H9 (cell line): ENCODE measurements at regions not wholly inside any gene's neighbourhood (a gene's known extent, or its start where the extent isn't known, plus 50 kb on each side); places are given as distances from the start of the nearest gene placed in this dataset.

Experiments
- DNase-seq: peaks from one replicate; pipeline ENCODE4 v3.0.0-alpha.2; 2017
- H2AFZ ChIP-seq: one replicate; pipeline ENCODE4 v1.6.1; 2013; ENCODE audit warnings: mild to moderate bottlenecking, low read length, control low read depth, moderate library complexity
- H2AK5ac ChIP-seq: 2 replicates; pipeline ENCODE4 v1.6.1; 2013; ENCODE audit warnings: low read length, control low read depth, mixed read lengths; ENCODE audit not compliant: insufficient read length
- H2BK120ac ChIP-seq: one replicate; pipeline ENCODE4 v1.6.1; 2013; ENCODE audit warnings: low read depth, mild to moderate bottlenecking, low read length, control low read depth, inconsistent platforms; ENCODE audit not compliant: poor library complexity, severe bottlenecking
- H2BK12ac ChIP-seq: 2 replicates; pipeline ENCODE4 v1.6.1; 2013; ENCODE audit warnings: low read length, control low read depth, mixed read lengths, low read depth; ENCODE audit not compliant: insufficient read length
- H2BK15ac ChIP-seq: 2 replicates; pipeline ENCODE4 v1.6.1; 2013; ENCODE audit warnings: low read depth, low read length, control low read depth
- H2BK20ac ChIP-seq: one replicate; pipeline ENCODE4 v1.6.1; 2013; ENCODE audit warnings: low read depth, mild to moderate bottlenecking, low read length, control low read depth, inconsistent platforms; ENCODE audit not compliant: poor library complexity, severe bottlenecking
- H2BK5ac ChIP-seq: 2 replicates; pipeline ENCODE4 v1.6.1; 2013; ENCODE audit warnings: low read length, control low read depth, mixed read lengths; ENCODE audit not compliant: insufficient read length
- H3K14ac ChIP-seq: 2 replicates; pipeline ENCODE4 v1.6.1; 2013; ENCODE audit warnings: low read length, control low read depth; ENCODE audit not compliant: insufficient read depth
- H3K18ac ChIP-seq: 2 replicates; pipeline ENCODE4 v1.6.1; 2013; ENCODE audit warnings: low read depth, mild to moderate bottlenecking, mixed read lengths, low read length, control low read depth; ENCODE audit not compliant: insufficient read length
- H3K23ac ChIP-seq: 2 replicates; pipeline ENCODE4 v1.6.1; 2013; ENCODE audit warnings: low read length, control low read depth, mixed read lengths, low read depth; ENCODE audit not compliant: insufficient read length
- H3K23me2 ChIP-seq: 2 replicates; pipeline ENCODE4 v1.6.1; 2013; ENCODE audit warnings: low read depth, mild to moderate bottlenecking, mixed read lengths, low read length, control low read depth; ENCODE audit not compliant: insufficient read length, poor library complexity, severe bottlenecking
- H3K27ac ChIP-seq: 2 replicates; pipeline ENCODE4 v1.5.1; 2013; ENCODE audit warnings: low read length, control low read depth, mixed read lengths, low read depth; ENCODE audit not compliant: insufficient read length
- H3K27me3 ChIP-seq: 2 replicates; pipeline ENCODE4 v1.6.1; 2013; ENCODE audit warnings: low read length, control low read depth, inconsistent platforms; ENCODE audit not compliant: insufficient read depth
- H3K4ac ChIP-seq: 2 replicates; pipeline ENCODE4 v1.6.1; 2013; ENCODE audit warnings: low read depth, mild to moderate bottlenecking, control low read depth, inconsistent platforms, low read length, moderate library complexity
- H3K4me1 ChIP-seq: 2 replicates; pipeline ENCODE4 v1.6.1; 2013; ENCODE audit warnings: low read length, control low read depth, inconsistent platforms; ENCODE audit not compliant: insufficient read depth
- H3K4me2 ChIP-seq: 2 replicates; pipeline ENCODE4 v1.6.1; 2013; ENCODE audit warnings: low read length, control low read depth, mixed read lengths; ENCODE audit not compliant: insufficient read length, insufficient read depth
- H3K56ac ChIP-seq: 2 replicates; pipeline ENCODE4 v1.6.1; 2013; ENCODE audit warnings: low read depth, mild to moderate bottlenecking, mixed read lengths, low read length, control low read depth; ENCODE audit not compliant: insufficient read length
- H3K79me1 ChIP-seq: 2 replicates; pipeline ENCODE4 v1.6.1; 2013; ENCODE audit warnings: low read depth, mild to moderate bottlenecking, moderate library complexity, low read length, control low read depth, inconsistent platforms; ENCODE audit not compliant: insufficient read depth, poor library complexity, severe bottlenecking
- H3K79me2 ChIP-seq: 2 replicates; pipeline ENCODE4 v1.6.1; 2013; ENCODE audit warnings: low read length, control low read depth, inconsistent platforms; ENCODE audit not compliant: insufficient read depth
- H3K9ac ChIP-seq: 2 replicates; pipeline ENCODE4 v1.6.1; 2013; ENCODE audit warnings: low read length, control low read depth, mixed read lengths; ENCODE audit not compliant: insufficient read length; ENCODE audit errors: extremely low read depth
- H3K9me3 ChIP-seq: one replicate; pipeline ENCODE4 v1.6.1; 2013; ENCODE audit warnings: low read depth, low read length, inconsistent platforms; ENCODE audit not compliant: control insufficient read depth
- H3T11ph ChIP-seq: one replicate; pipeline ENCODE4 v1.6.1; 2013; ENCODE audit warnings: mild to moderate bottlenecking, low read length, control low read depth, inconsistent platforms
- H4K20me1 ChIP-seq: one replicate; pipeline ENCODE4 v1.6.1; 2013; ENCODE audit not compliant: control insufficient read depth, insufficient read length, insufficient read depth
- H4K5ac ChIP-seq: 2 replicates; pipeline ENCODE4 v1.6.1; 2013; ENCODE audit warnings: low read depth, mild to moderate bottlenecking, mixed read lengths, low read length, control low read depth; ENCODE audit not compliant: insufficient read length
- H4K8ac ChIP-seq: replicated peaks from 2 replicates; pipeline ENCODE4 v1.6.1; 2013; ENCODE audit warnings: low read length, control low read depth, mixed read lengths, low read depth; ENCODE audit not compliant: insufficient read length
- H4K91ac ChIP-seq: 2 replicates; pipeline ENCODE4 v1.6.1; 2013; ENCODE audit warnings: low read depth, mild to moderate bottlenecking, moderate library complexity, mixed read lengths, low read length, control low read depth; ENCODE audit not compliant: insufficient read length
- H3K27ac Mint-ChIP-seq, 3 experiments: 2 replicates in 2 of 3; 3 replicates in 1 of 3; pipeline ENCODE4 v1.8.0; 2020 to 2021; ENCODE audit warnings: mixed read lengths in 3 of 3, mild to moderate bottlenecking in 1 of 3, moderate library complexity in 1 of 3
- H3K27me3 Mint-ChIP-seq: 2 replicates; pipeline ENCODE4 v1.8.0; 2021; ENCODE audit warnings: low read depth, mild to moderate bottlenecking, moderate library complexity, mixed read lengths
- H3K36me3 Mint-ChIP-seq, 3 experiments: 2 replicates in 2 of 3; 3 replicates in 1 of 3; pipeline ENCODE4 v1.8.0; 2020 to 2021; ENCODE audit warnings: low read depth in 3 of 3, mixed read lengths in 3 of 3; ENCODE audit not compliant: insufficient read depth in 1 of 3
- H3K4me1 Mint-ChIP-seq, 2 experiments: 2 replicates each; pipeline ENCODE4 v1.8.0; 2020; ENCODE audit warnings: mixed read lengths in 2 of 2
- H3K4me3 Mint-ChIP-seq, 2 experiments: 2 replicates in 1 of 2; 3 replicates in 1 of 2; pipeline ENCODE4 v1.8.0; 2020 to 2021; ENCODE audit warnings: mild to moderate bottlenecking in 2 of 2, mixed read lengths in 2 of 2, moderate library complexity in 1 of 2
- H3K9me3 Mint-ChIP-seq, 2 experiments: 2 replicates in 1 of 2; 3 replicates in 1 of 2; pipeline ENCODE4 v1.8.0; 2020; ENCODE audit warnings: mild to moderate bottlenecking in 2 of 2, mixed read lengths in 2 of 2, moderate library complexity in 1 of 2
- WGBS: extraction: QIAGEN DNeasy Blood & Tissue Kit; methylation state at CpG from one replicate; pipeline ENCODE4 v1.1.7; 2013; ENCODE audit warnings: missing lambda C conversion rate, low lambda C conversion rate, mixed read lengths; ENCODE audit not compliant: insufficient read length; ENCODE audit errors: extremely low coverage; 5-methylcytosine and 5-hydroxymethylcytosine counted together
- TF ChIP-seq, protein P1 (sequence below): fragments of 200-600 bp; sonication (generic); conservative IDR thresholded peaks from 3 replicates; pipeline ENCODE4 v1.8.0; 2021; ENCODE audit warnings: antibody characterized with exemption, mild to moderate bottlenecking

DNA sequence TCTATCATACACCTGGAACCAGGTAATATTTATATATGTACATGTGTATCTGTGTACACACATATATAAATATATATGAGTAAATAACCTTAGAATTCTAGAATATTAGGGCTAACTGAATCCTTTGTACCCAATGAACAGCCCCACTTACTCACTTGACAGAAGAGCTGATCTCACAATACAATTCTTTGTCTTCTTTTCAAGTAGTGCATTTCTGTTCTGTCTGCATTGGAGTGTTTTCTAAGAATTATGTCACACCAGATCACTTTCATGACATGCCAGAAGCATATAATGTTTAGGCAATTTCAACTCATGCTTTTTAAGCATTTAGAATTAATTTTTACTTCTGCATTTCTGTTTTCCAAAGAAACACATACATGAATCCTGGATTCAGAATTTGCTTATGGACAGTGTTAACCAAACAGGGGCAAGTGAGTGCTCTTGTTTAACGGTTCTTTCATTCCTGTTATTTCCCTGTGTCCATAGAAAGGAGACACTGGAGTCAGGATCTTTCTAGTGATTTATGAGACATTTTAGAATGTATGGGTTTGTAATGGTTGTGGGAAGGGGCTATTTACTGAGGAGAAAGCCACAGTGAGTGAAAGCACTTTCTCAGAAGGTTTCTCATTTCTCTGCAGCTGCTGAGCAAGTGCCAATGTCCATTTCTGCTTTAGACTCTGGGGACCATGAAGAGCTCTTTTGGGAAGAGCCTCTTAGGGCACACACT is 123.2 kb downstream of the RMI1 start:
- Histone ChIP-seq H2BK5ac (no peak overlapping the region), H3K9ac (no peak overlapping the region), H2BK120ac (no peak overlapping the region), H3K9me3 (no peaks in the 10 kb centered on the region), H2BK20ac (no peak overlapping the region), H3K4me1 (no peaks in the 10 kb centered on the region), H2AFZ (no peak overlapping the region), H3K18ac (no peak overlapping the region), H3K27me3 (peaks cover 3% of the 10 kb centered on the region; the same call in 1 of the 2 replicates), H2BK12ac (no peak overlapping the region), H3K14ac (no peak overlapping the region), H3K4me2 (no peak overlapping the region), H3K79me2 (no peaks in the 10 kb centered on the region), H3K23ac (no peak overlapping the region), H4K20me1 (no peaks in the 10 kb centered on the region), H2AK5ac (no peak overlapping the region), H3K56ac (no peak overlapping the region), H3K23me2 (no peaks in the 10 kb centered on the region), H3T11ph (no peak overlapping the region), H4K91ac (no peak overlapping the region), H3K4ac (no peak overlapping the region), H4K5ac (no peak overlapping the region), H2BK15ac (no peak overlapping the region), H4K8ac (no peak overlapping the region), H3K27ac (no peak overlapping the region), H3K79me1 (no peaks in the 10 kb centered on the region)
- Mint-ChIP-seq H3K4me1 (peaks cover 3 to 8% of the 10 kb centered on the region in 2 experiments; a peak in 2 of 4 replicates), H3K36me3 (no peaks in the 10 kb centered on the region), H3K9me3 (no peaks in the 10 kb centered on the region; a peak in 1 of 5 replicates), H3K27ac (no peak overlapping the region), H3K4me3 (no peak overlapping the region), H3K27me3 (peaks cover 58% of the 10 kb centered on the region)
- WGBS = no CpG with 5 or more reads among the region's 1 CpG
- DNase-seq = no peak
- TF ChIP-seq, protein P1, sequence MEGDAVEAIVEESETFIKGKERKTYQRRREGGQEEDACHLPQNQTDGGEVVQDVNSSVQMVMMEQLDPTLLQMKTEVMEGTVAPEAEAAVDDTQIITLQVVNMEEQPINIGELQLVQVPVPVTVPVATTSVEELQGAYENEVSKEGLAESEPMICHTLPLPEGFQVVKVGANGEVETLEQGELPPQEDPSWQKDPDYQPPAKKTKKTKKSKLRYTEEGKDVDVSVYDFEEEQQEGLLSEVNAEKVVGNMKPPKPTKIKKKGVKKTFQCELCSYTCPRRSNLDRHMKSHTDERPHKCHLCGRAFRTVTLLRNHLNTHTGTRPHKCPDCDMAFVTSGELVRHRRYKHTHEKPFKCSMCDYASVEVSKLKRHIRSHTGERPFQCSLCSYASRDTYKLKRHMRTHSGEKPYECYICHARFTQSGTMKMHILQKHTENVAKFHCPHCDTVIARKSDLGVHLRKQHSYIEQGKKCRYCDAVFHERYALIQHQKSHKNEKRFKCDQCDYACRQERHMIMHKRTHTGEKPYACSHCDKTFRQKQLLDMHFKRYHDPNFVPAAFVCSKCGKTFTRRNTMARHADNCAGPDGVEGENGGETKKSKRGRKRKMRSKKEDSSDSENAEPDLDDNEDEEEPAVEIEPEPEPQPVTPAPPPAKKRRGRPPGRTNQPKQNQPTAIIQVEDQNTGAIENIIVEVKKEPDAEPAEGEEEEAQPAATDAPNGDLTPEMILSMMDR = no peak
